Endothelial cell of umbilical vein (primary cell): ENCODE measurements at regions not wholly inside any gene's neighbourhood (a gene's known extent, or its start where the extent isn't known, plus 50 kb on each side); places are given as distances from the start of the nearest gene placed in this dataset.

Experiments used
- BruUV-seq: library from RNA; stranded (reverse); fragments of 400-500 nt; replicated peaks from 2 replicates; lab custom pipeline; 2021; lab: Mats Ljungman, UMichigan
- CTCF ChIA-PET: fragments of 300-600, 350-600 bp; sonication (Branson Sonifier 250); formaldehyde crosslinking; loops from one replicate; lab custom pipeline; 2021; ENCODE audit warnings: antibody characterized with exemption, inconsistent platforms; lab: Charles Lee
- POLR2A ChIA-PET: fragments of 300-600, 350-600 bp; sonication (Branson Sonifier 250); formaldehyde crosslinking; loops from one replicate; lab custom pipeline; 2021; ENCODE audit warnings: antibody characterized with exemption, inconsistent platforms; lab: Charles Lee
- DNase-seq: peaks from one replicate; pipeline ENCODE4 v3.0.0-alpha.2; 2011; ENCODE audit warnings: low read depth, low spot score
- FAIRE-seq: peaks from 2 replicates; lab custom pipeline; 2011; peaks lifted over from hg19 to GRCh38; lab: Jason Lieb, UNC
- H2AFZ ChIP-seq: 2 replicates; pipeline ENCODE4 v1.6.0; 2012; ENCODE audit warnings: low read depth, low read length, control low read depth, inconsistent platforms
- H3K27ac ChIP-seq: 2 replicates; pipeline ENCODE4 v1.5.1; 2011; ENCODE audit warnings: low read depth, mild to moderate bottlenecking, control low read depth, low read length, moderate library complexity; ENCODE audit not compliant: insufficient read depth
- H3K27me3 ChIP-seq, 2 experiments: 2 replicates each; pipeline versions ENCODE4 v1.6.0 to v1.6.1; 2011; ENCODE audit warnings: low read length in 2 of 2, mixed read lengths in 1 of 2; ENCODE audit not compliant: control insufficient read depth in 2 of 2, insufficient read depth in 2 of 2
- H3K36me3 ChIP-seq, 2 experiments: 2 replicates in 1 of 2; 3 replicates in 1 of 2; pipeline ENCODE4 v1.5.1; 2011; ENCODE audit warnings: low read length in 2 of 2, mild to moderate bottlenecking in 1 of 2, moderate library complexity in 1 of 2; ENCODE audit not compliant: control insufficient read depth in 2 of 2, insufficient read depth in 2 of 2; ENCODE audit errors: extremely low read depth in 1 of 2
- H3K4me1 ChIP-seq: 3 replicates; pipeline ENCODE4 v1.5.1; 2011; ENCODE audit warnings: mild to moderate bottlenecking, low read length; ENCODE audit not compliant: control insufficient read depth, insufficient read depth; ENCODE audit errors: extremely low read depth
- H3K4me2 ChIP-seq: 2 replicates; pipeline ENCODE4 v1.6.1; 2011; ENCODE audit warnings: low read length, control low read depth, mixed read lengths; ENCODE audit not compliant: insufficient read depth
- H3K4me3 ChIP-seq, 3 experiments: fragments of 200-600 bp in 1 of 3; sonication (generic), shearing (Covaris generic) in 1 of 3; replicated peaks in 1 of 3; 2 replicates each; pipeline ENCODE4 v1.5.1; 2011 to 2016; ENCODE audit warnings: control low read depth in 3 of 3, low read length in 3 of 3, mild to moderate bottlenecking in 2 of 3, inconsistent platforms in 1 of 3, low read depth in 1 of 3, moderate library complexity in 1 of 3; ENCODE audit not compliant: insufficient read depth in 1 of 3
- H3K79me2 ChIP-seq: 2 replicates; pipeline ENCODE4 v1.6.0; 2012; ENCODE audit warnings: low read length, inconsistent platforms; ENCODE audit not compliant: control insufficient read depth, insufficient read depth
- H3K9ac ChIP-seq: replicated peaks from 2 replicates; pipeline ENCODE3; 2011; ENCODE audit warnings: low read length, control low read depth; ENCODE audit not compliant: insufficient read depth; ENCODE audit errors: extremely low read depth
- H3K9me1 ChIP-seq: replicated peaks from 3 replicates; pipeline ENCODE4 v1.6.0; 2011; ENCODE audit warnings: mild to moderate bottlenecking, low read length; ENCODE audit not compliant: control insufficient read depth, insufficient read depth; ENCODE audit errors: extremely low read depth
- H3K9me3 ChIP-seq: replicated peaks from 2 replicates; pipeline ENCODE4 v1.5.1; 2012; ENCODE audit warnings: low read length, inconsistent platforms; ENCODE audit not compliant: control insufficient read depth, insufficient read depth
- H4K20me1 ChIP-seq: replicated peaks from 2 replicates; pipeline ENCODE3; 2011; ENCODE audit warnings: mild to moderate bottlenecking, low read length; ENCODE audit not compliant: control insufficient read depth, insufficient read depth; ENCODE audit errors: extremely low read depth
- EZH2 ChIP-seq: IDR thresholded peaks from 2 replicates; pipeline ENCODE4 v1.6.1; 2012; ENCODE audit warnings: borderline replicate concordance, low read depth, mild to moderate bottlenecking, moderate library complexity, low read length, inconsistent platforms; ENCODE audit not compliant: severe bottlenecking
- FOS ChIP-seq: IDR thresholded peaks from 2 replicates; pipeline ENCODE4 v1.6.1; 2011; ENCODE audit warnings: mild to moderate bottlenecking, low read length, moderate library complexity, borderline replicate concordance; ENCODE audit not compliant: insufficient read depth
- GATA2 ChIP-seq: IDR thresholded peaks from 2 replicates; pipeline ENCODE4 v1.7.0; 2011; ENCODE audit warnings: low read depth, mild to moderate bottlenecking, moderate library complexity, mixed read lengths, low read length; ENCODE audit not compliant: insufficient read length, insufficient read depth
- JUN ChIP-seq: IDR thresholded peaks from 2 replicates; pipeline ENCODE4 v1.6.1; 2011; ENCODE audit warnings: borderline replicate concordance, low read depth; ENCODE audit not compliant: insufficient read length, insufficient read depth
- MYC ChIP-seq: IDR thresholded peaks from one replicate; pipeline ENCODE4 v1.6.1; 2011; ENCODE audit warnings: mild to moderate bottlenecking, low read depth, low read length
- POLR2A ChIP-seq: IDR thresholded peaks from 2 replicates; pipeline ENCODE4 v1.6.1; 2012; ENCODE audit warnings: low read depth, mild to moderate bottlenecking, control low read depth, low read length
- POLR2AphosphoS5 ChIP-seq: IDR thresholded peaks from 2 replicates; pipeline ENCODE4 v1.6.1; 2012; ENCODE audit warnings: low read depth, mild to moderate bottlenecking, control low read depth, low read length, moderate library complexity; ENCODE audit not compliant: insufficient read depth
- dilution Hi-C: fragments of 300-500 bp; cut with MboI; formaldehyde crosslinking; loops from one replicate; pipeline ENCODE4 v1.15.0; 2019; ENCODE audit warnings: low sequenced_read_pairs; ENCODE audit not compliant: extremely low pct_ligation_motif_present
- intact Hi-C: fragments of 100-400 bp; cut with micrococcal nuclease; formaldehyde crosslinking; loops from one replicate; pipeline ENCODE4 v1.10.0; 2022
- TF ChIP-seq, protein P1 (sequence below), 2 donors: IDR thresholded peaks; 1 replicate in 1 of 2; 2 replicates in 1 of 2; pipeline ENCODE4 v1.5.1; 2011; ENCODE audit warnings: low read length in 2 of 2, mild to moderate bottlenecking in 2 of 2, moderate library complexity in 2 of 2, control low read depth in 1 of 2, inconsistent platforms in 1 of 2, low read depth in 1 of 2; ENCODE audit not compliant: insufficient read depth in 1 of 2; ENCODE audit errors: extremely low read depth in 1 of 2
- TF ChIP-seq, protein P2 (sequence below): IDR thresholded peaks from 2 replicates; pipeline ENCODE4 v1.6.1; 2011; ENCODE audit not compliant: insufficient read depth, insufficient read length

DNA sequence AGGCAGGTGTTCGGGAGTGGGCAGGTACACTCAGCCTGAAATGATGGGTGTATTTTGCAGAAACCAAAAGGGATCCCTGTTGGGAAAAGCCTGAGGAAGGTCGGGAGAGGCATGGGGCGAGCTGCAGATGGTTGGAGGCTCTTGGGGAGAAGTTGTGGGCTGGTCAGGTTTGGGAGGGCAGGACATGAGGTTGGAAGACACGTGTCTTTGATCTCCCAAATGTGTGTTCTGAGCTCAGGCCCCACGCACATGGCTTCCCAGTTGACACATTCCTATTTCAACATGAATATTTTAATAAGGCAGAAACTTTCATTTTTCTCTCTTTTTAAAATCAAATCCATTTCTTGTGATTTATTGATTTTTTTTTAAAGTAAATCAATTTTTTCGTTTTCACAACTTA, 1003.3 kb downstream of the TBC1D22A start:
- FAIRE-seq = no peak
- dilution Hi-C loops (no loop called here), intact Hi-C loops (no loop called here)
- Histone ChIP-seq H3K27ac (no peak overlapping the region), H2AFZ (no peak overlapping the region), H3K9me1 (no peaks in the 10 kb centered on the region), H3K9ac (no peak overlapping the region), H4K20me1 (no peaks in the 10 kb centered on the region), H3K4me2 (no peak overlapping the region), H3K9me3 (no peaks in the 10 kb centered on the region), H3K4me3 (no peak overlapping the region), H3K79me2 (no peaks in the 10 kb centered on the region), H3K27me3 (no peaks in the 10 kb centered on the region), H3K4me1 (no peaks in the 10 kb centered on the region), H3K36me3 (no peaks in the 10 kb centered on the region)
- POLR2A ChIA-PET = no interaction called here
- no TSS peak for BruUV-seq
- CTCF ChIA-PET = no interaction called here
- TF ChIP-seq JUN (no peak), FOS (no peak), EZH2 (no peak), MYC (no peak), POLR2A (no peak), POLR2AphosphoS5 (no peak), GATA2 (no peak)
- TF ChIP-seq, protein P1, sequence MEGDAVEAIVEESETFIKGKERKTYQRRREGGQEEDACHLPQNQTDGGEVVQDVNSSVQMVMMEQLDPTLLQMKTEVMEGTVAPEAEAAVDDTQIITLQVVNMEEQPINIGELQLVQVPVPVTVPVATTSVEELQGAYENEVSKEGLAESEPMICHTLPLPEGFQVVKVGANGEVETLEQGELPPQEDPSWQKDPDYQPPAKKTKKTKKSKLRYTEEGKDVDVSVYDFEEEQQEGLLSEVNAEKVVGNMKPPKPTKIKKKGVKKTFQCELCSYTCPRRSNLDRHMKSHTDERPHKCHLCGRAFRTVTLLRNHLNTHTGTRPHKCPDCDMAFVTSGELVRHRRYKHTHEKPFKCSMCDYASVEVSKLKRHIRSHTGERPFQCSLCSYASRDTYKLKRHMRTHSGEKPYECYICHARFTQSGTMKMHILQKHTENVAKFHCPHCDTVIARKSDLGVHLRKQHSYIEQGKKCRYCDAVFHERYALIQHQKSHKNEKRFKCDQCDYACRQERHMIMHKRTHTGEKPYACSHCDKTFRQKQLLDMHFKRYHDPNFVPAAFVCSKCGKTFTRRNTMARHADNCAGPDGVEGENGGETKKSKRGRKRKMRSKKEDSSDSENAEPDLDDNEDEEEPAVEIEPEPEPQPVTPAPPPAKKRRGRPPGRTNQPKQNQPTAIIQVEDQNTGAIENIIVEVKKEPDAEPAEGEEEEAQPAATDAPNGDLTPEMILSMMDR (IDR thresholded peaks at IDR 0.05; ENCODE audit: extremely low read depth in 1 of 2, insufficient read depth in 1 of 2, low read depth in 1 of 2, low read length in 2 of 2) = no peak
- TF ChIP-seq, protein P2, sequence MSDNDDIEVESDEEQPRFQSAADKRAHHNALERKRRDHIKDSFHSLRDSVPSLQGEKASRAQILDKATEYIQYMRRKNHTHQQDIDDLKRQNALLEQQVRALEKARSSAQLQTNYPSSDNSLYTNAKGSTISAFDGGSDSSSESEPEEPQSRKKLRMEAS = no peak
- DNase-seq = no peak
